ENCODE measurements at regions not wholly inside any gene's neighbourhood (a gene's known extent, or its start where the extent isn't known, plus 50 kb on each side); places are given as distances from the start of the nearest gene placed in this dataset.
"Not testable (repeated sequence)": the region's sequence is repeated elsewhere in the genome, so short reads cannot be mapped to it uniquely, and the experiment has no call there.

GRCh38 chrX:96538104-96538725 is 146.4 kb upstream of the DIAPH2 start:
- H3K4me3 ChIP-seq = no peak overlapping the region
- peak in 3 of 4 donors; percentile 33 to 90 (median 80) for ATAC-seq
- no peaks in the 10 kb centered on the region for H3K4me1 ChIP-seq
- no peaks in the 10 kb centered on the region for H3K36me3 ChIP-seq
- no peak for FAIRE-seq
- DNase-seq = peak in 3 of 6 donors; percentile 4 to 44 (median 20)
- H3K9me3 ChIP-seq = no peaks in the 10 kb centered on the region
- H3K27me3 ChIP-seq = peaks cover 0 to 7% (median 0%) of the 10 kb centered on the region in 4 donors
- TF ChIP-seq CTCF (IDR thresholded peaks at IDR 0.05) = no peak
- no peak overlapping the region for H3K27ac ChIP-seq
- WGBS, 2 donors = 49 to 58% methylated on average over 12 of the region's 12 CpGs
- intact Hi-C loops (cut with DNase I) = no loop called here

- DNase-seq (no peak), ATAC-seq (no peak)
Observed at GRCh38 chrX:96540111-96540631, 144.5 kb upstream of the DIAPH2 start.

GRCh38 chrX:96546281-96546680 is 138.4 kb upstream of the DIAPH2 start:
- 46 to 85% methylated on average over 7 of the region's 7 CpGs for WGBS, 2 donors
- H3K27me3 ChIP-seq; ATAC-seq; FAIRE-seq; intact Hi-C loops (cut with DNase I); H3K27ac ChIP-seq; H3K4me1 ChIP-seq; DNase-seq; H3K4me3 ChIP-seq; H3K9me3 ChIP-seq; H3K36me3 ChIP-seq: not testable (repeated sequence)

More at GRCh38 chrX:96540111-96540631, 144.5 kb upstream of the DIAPH2 start:
- Histone ChIP-seq H3K36me3 (no peaks in the 10 kb centered on the region), H3K4me1 (no peaks in the 10 kb centered on the region), H3K4me3 (no peak overlapping the region), H3K9me3 (no peaks in the 10 kb centered on the region), H3K27me3 (peaks cover 0 to 7% (median 0%) of the 10 kb centered on the region in 4 donors), H3K27ac (no peak overlapping the region)
- no peak for TF ChIP-seq CTCF (IDR thresholded peaks at IDR 0.05)
- intact Hi-C loops (cut with DNase I) = no loop called here
- 42 to 47% methylated on average over 2 of the region's 2 CpGs for WGBS, 2 donors
- FAIRE-seq = peak; percentile 96

GRCh38 chrX:96551322-96551872 is 133.2 kb upstream of the DIAPH2 start:
- no peaks in the 10 kb centered on the region for H3K36me3 ChIP-seq
- 40 to 44% methylated on average over 6 of the region's 6 CpGs for WGBS, 2 donors
- H3K27ac ChIP-seq = no peak overlapping the region
- H3K4me1 ChIP-seq = no peaks in the 10 kb centered on the region
- no peak for TF ChIP-seq CTCF (IDR thresholded peaks at IDR 0.05)
- ATAC-seq = no peak
- no peak for DNase-seq
- H3K4me3 ChIP-seq = no peak overlapping the region
- H3K27me3 ChIP-seq = peaks cover 0 to 7% (median 0%) of the 10 kb centered on the region in 4 donors
- FAIRE-seq = no peak
- intact Hi-C loops (cut with DNase I) = no loop called here
- no peaks in the 10 kb centered on the region for H3K9me3 ChIP-seq

GRCh38 chrX:96556886-96557285 is 127.8 kb upstream of the DIAPH2 start:
- 54 to 63% methylated on average over 2 of the region's 2 CpGs for WGBS, 2 donors
- Histone ChIP-seq H3K4me1 (no peaks in the 10 kb centered on the region), H3K27ac (no peak overlapping the region), H3K36me3 (no peaks in the 10 kb centered on the region), H3K9me3 (no peaks in the 10 kb centered on the region), H3K27me3 (peaks cover 0 to 7% (median 0%) of the 10 kb centered on the region in 4 donors), H3K4me3 (no peak overlapping the region)
- intact Hi-C loops (cut with DNase I) = no loop called here
- ATAC-seq (no peak), FAIRE-seq (no peak), DNase-seq (no peak)
- TF ChIP-seq CTCF (IDR thresholded peaks at IDR 0.05) = no peak

GRCh38 chrX:96561129-96561528 is 123.5 kb upstream of the DIAPH2 start:
- WGBS, 2 donors = 22 to 28% methylated on average over 5 of the region's 5 CpGs
- peak in 2 of 6 donors; percentile 3 to 8 for DNase-seq

More at GRCh38 chrX:96561129-96561528, 123.5 kb upstream of the DIAPH2 start:
- H3K27ac ChIP-seq; H3K36me3 ChIP-seq; H3K4me1 ChIP-seq; FAIRE-seq; H3K27me3 ChIP-seq; intact Hi-C loops (cut with DNase I); H3K9me3 ChIP-seq; H3K4me3 ChIP-seq: not testable (repeated sequence)
- ATAC-seq = peak in 2 of 4 donors; percentile 60

All from pancreas (tissue), 10 donors.